Astrocyte (in vitro differentiated cells and primary cell): ENCODE measurements at regions not wholly inside any gene's neighbourhood (a gene's known extent, or its start where the extent isn't known, plus 50 kb on each side); places are given as distances from the start of the nearest gene placed in this dataset.
"Not testable (repeated sequence)": the region's sequence is repeated elsewhere in the genome, so short reads cannot be mapped to it uniquely, and the experiment has no call there.

Source experiments
- DNase-seq: peaks from one replicate; pipeline ENCODE4 v3.0.0-alpha.2; 2010; ENCODE audit warnings: low read depth
- FAIRE-seq: peaks from 2 replicates; lab custom pipeline; 2011; peaks lifted over from hg19 to GRCh38; lab: Jason Lieb, UNC
- H2AFZ ChIP-seq: 2 replicates; pipeline ENCODE4 v1.6.0; 2012; ENCODE audit warnings: low read depth, low read length, inconsistent platforms
- H3K27ac ChIP-seq: 2 replicates; pipeline ENCODE4 v1.5.1; 2011; ENCODE audit warnings: low read depth, low read length, inconsistent platforms
- H3K27me3 ChIP-seq: 2 replicates; pipeline ENCODE4 v1.6.0; 2011; ENCODE audit warnings: low read length, inconsistent platforms; ENCODE audit not compliant: insufficient read depth
- H3K36me3 ChIP-seq: 2 replicates; pipeline ENCODE4 v1.5.1; 2011; ENCODE audit warnings: low read length, inconsistent platforms; ENCODE audit not compliant: insufficient read depth
- H3K4me1 ChIP-seq: 2 replicates; pipeline ENCODE4 v1.5.1; 2011; ENCODE audit warnings: low read length, inconsistent platforms; ENCODE audit not compliant: insufficient read depth
- H3K4me2 ChIP-seq: 2 replicates; pipeline ENCODE4 v1.6.0; 2012; ENCODE audit warnings: low read length, inconsistent platforms
- H3K4me3 ChIP-seq: 2 replicates; pipeline ENCODE4 v1.5.1; 2011; ENCODE audit warnings: low read depth, mild to moderate bottlenecking, low read length, inconsistent platforms; ENCODE audit not compliant: insufficient read depth
- H3K79me2 ChIP-seq: 2 replicates; pipeline ENCODE4 v1.6.0; 2012; ENCODE audit warnings: mild to moderate bottlenecking, low read length, inconsistent platforms; ENCODE audit not compliant: insufficient read depth
- H3K9ac ChIP-seq: 2 replicates; pipeline ENCODE4 v1.6.0; 2012; ENCODE audit warnings: mild to moderate bottlenecking, low read length, inconsistent platforms
- H3K9me3 ChIP-seq: 2 replicates; pipeline ENCODE4 v1.5.1; 2012; ENCODE audit warnings: low read depth, mild to moderate bottlenecking, low read length, inconsistent platforms; ENCODE audit not compliant: insufficient read depth
- H4K20me1 ChIP-seq: 2 replicates; pipeline ENCODE4 v1.6.0; 2012; ENCODE audit warnings: low read length, inconsistent platforms; ENCODE audit not compliant: insufficient read depth
- H3K27ac Mint-ChIP-seq: one replicate; pipeline ENCODE4 v1.8.0; 2021; ENCODE audit warnings: mild to moderate bottlenecking, mixed read lengths; ENCODE audit not compliant: unreplicated experiment
- H3K27me3 Mint-ChIP-seq: one replicate; pipeline ENCODE4 v1.8.0; 2021; ENCODE audit warnings: low read depth, mixed read lengths; ENCODE audit not compliant: unreplicated experiment
- H3K36me3 Mint-ChIP-seq: one replicate; pipeline ENCODE4 v1.8.0; 2021; ENCODE audit warnings: low read depth, mixed read lengths; ENCODE audit not compliant: unreplicated experiment
- H3K4me1 Mint-ChIP-seq: one replicate; pipeline ENCODE4 v1.8.0; 2021; ENCODE audit warnings: low read depth, mixed read lengths; ENCODE audit not compliant: unreplicated experiment
- H3K4me3 Mint-ChIP-seq: one replicate; pipeline ENCODE4 v1.8.0; 2021; ENCODE audit warnings: mild to moderate bottlenecking, moderate library complexity, mixed read lengths; ENCODE audit not compliant: unreplicated experiment
- H3K9me3 Mint-ChIP-seq: one replicate; pipeline ENCODE4 v1.8.0; 2021; ENCODE audit warnings: mild to moderate bottlenecking, mixed read lengths; ENCODE audit not compliant: unreplicated experiment
- EZH2 ChIP-seq: IDR thresholded peaks from 2 replicates; pipeline ENCODE4 v1.6.1; 2012; ENCODE audit warnings: mild to moderate bottlenecking, low read length, inconsistent platforms; ENCODE audit not compliant: insufficient read depth
- TF ChIP-seq, protein P1 (sequence below): IDR thresholded peaks from 2 replicates; pipeline ENCODE4 v1.5.1; 2011; ENCODE audit warnings: low read depth, mild to moderate bottlenecking, inconsistent platforms, low read length, moderate library complexity; ENCODE audit not compliant: insufficient read depth

DNA sequence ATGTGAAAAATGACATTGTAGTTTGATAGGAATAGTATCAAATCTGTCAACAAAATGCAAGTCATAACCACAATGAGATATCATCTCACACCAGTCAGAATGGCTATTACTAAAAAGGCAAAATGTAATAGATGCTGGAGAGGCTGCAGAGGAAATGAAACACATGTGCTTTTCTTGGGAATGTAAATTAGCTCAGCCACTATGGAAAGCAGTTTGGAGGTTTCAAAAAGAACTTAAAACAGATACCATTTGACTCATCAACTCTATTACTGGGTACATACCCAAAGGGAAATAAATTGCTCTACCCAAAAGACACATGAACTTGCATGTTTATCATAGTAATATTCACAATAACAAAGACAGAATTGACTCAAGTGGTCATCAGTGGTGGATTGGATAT lies 572.6 kb downstream of the TRIB2 start:
- FAIRE-seq (no peak), DNase-seq (no peak)
- Mint-ChIP-seq H3K27ac (no peak overlapping the region), H3K9me3 (peaks cover 2% of the 10 kb centered on the region), H3K27me3 (no peaks in the 10 kb centered on the region), H3K4me1 (no peaks in the 10 kb centered on the region), H3K36me3 (no peaks in the 10 kb centered on the region), H3K4me3 (no peak overlapping the region)
- Histone ChIP-seq H4K20me1 (no peaks in the 10 kb centered on the region), H3K4me1 (no peaks in the 10 kb centered on the region), H3K27me3 (no peaks in the 10 kb centered on the region), H3K79me2 (no peaks in the 10 kb centered on the region), H3K27ac (no peak overlapping the region), H3K9ac (no peak overlapping the region), H2AFZ (no peak overlapping the region), H3K9me3 (no peaks in the 10 kb centered on the region), H3K4me2 (no peak overlapping the region), H3K36me3 (no peaks in the 10 kb centered on the region), H3K4me3 (no peak overlapping the region)
- TF ChIP-seq, protein P1, sequence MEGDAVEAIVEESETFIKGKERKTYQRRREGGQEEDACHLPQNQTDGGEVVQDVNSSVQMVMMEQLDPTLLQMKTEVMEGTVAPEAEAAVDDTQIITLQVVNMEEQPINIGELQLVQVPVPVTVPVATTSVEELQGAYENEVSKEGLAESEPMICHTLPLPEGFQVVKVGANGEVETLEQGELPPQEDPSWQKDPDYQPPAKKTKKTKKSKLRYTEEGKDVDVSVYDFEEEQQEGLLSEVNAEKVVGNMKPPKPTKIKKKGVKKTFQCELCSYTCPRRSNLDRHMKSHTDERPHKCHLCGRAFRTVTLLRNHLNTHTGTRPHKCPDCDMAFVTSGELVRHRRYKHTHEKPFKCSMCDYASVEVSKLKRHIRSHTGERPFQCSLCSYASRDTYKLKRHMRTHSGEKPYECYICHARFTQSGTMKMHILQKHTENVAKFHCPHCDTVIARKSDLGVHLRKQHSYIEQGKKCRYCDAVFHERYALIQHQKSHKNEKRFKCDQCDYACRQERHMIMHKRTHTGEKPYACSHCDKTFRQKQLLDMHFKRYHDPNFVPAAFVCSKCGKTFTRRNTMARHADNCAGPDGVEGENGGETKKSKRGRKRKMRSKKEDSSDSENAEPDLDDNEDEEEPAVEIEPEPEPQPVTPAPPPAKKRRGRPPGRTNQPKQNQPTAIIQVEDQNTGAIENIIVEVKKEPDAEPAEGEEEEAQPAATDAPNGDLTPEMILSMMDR: no peak
- TF ChIP-seq EZH2: no peak

DNA sequence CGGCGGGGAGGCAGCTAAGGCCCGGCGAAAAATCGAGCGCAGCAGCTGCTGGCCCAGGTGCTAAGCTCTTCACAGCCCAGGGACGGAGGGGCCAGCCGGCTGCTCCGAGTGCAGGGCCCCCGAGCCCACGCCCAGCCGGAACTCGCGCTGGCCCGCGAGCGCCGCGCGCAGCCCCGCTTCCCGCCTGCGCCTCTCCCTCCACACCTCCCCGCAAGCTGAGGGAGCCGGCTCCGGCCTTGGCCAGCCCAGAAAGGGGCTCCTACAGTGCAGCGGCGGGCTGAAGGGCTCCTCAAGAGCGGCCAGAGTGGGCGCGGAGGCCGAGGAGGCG lies 591.7 kb downstream of the TRIB2 start:
- H3K36me3 ChIP-seq, H3K4me1 ChIP-seq, H3K9me3 ChIP-seq, H3K4me1 Mint-ChIP-seq, DNase-seq, H3K27me3 Mint-ChIP-seq, H3K79me2 ChIP-seq, H4K20me1 ChIP-seq, H3K27ac ChIP-seq, H3K9me3 Mint-ChIP-seq, H2AFZ ChIP-seq, H3K4me2 ChIP-seq, FAIRE-seq, H3K9ac ChIP-seq, H3K36me3 Mint-ChIP-seq, H3K4me3 ChIP-seq, H3K27ac Mint-ChIP-seq, H3K27me3 ChIP-seq: not testable (repeated sequence)
- H3K4me3 Mint-ChIP-seq: peak overlapping the region; percentile 84

DNA sequence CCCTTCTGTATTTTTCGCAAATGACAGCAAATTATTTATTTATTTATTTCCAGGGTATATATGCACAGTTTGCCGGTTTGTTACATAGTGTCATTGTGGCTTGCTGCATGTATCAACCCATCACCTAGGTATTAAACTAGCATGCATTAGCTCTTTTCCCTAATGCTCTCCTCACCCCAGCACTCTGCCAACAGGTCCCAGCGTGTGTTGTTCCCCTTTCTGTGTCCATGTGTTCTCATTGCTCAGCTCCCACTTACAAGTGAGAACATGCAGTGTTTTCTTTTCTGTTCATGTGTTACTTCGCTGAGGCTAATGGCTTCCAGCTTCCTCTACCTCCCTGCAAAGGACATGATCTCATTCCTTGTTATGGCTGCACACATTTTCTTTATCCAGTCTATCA lies 592.3 kb downstream of the TRIB2 start:
- Histone ChIP-seq H3K27me3 (no peaks in the 10 kb centered on the region), H3K4me3 (no peak overlapping the region), H3K27ac (no peak overlapping the region), H3K9ac (no peak overlapping the region), H3K36me3 (no peaks in the 10 kb centered on the region), H2AFZ (no peak overlapping the region), H3K9me3 (no peaks in the 10 kb centered on the region), H3K4me2 (no peak overlapping the region), H3K79me2 (no peaks in the 10 kb centered on the region), H4K20me1 (no peaks in the 10 kb centered on the region), H3K4me1 (no peaks in the 10 kb centered on the region)
- Mint-ChIP-seq H3K36me3 (no peaks in the 10 kb centered on the region), H3K27ac (no peak overlapping the region), H3K27me3 (no peaks in the 10 kb centered on the region), H3K9me3 (peaks cover 7% of the 10 kb centered on the region), H3K4me3 (peak overlapping the region; percentile 84), H3K4me1 (peaks cover 9% of the 10 kb centered on the region)
- TF ChIP-seq, protein P1: no peak
- TF ChIP-seq EZH2: no peak
- FAIRE-seq (no peak), DNase-seq (no peak)
